ENCODE measurements at regions not wholly inside any gene's neighbourhood (a gene's known extent, or its start where the extent isn't known, plus 50 kb on each side); places are given as distances from the start of the nearest gene placed in this dataset.
"Not testable (repeated sequence)": the region's sequence is repeated elsewhere in the genome, so short reads cannot be mapped to it uniquely, and the experiment has no call there.

DNA sequence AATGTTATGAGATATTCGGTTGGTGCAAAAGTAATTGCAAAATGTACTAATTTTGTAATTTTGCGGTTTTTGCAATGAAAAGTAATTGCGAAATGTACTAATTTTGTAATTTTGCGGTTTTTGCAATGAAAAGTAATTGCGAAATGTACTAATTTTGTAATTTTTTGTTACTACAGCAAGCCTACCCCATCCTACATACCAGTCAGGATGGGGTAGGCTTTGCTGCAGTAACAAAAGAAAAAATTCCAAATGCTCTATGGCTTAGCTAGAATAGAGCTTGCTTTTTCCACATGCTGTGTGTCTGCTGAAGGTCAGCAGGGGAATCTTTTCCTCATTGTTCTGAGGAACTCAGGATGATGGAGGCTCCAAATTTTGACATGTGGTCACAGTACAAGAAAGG is 83.3 kb upstream of the GPRC5B start:
- no peaks in the 10 kb centered on the region for H3K4me1 ChIP-seq
- TF ChIP-seq, protein P1, sequence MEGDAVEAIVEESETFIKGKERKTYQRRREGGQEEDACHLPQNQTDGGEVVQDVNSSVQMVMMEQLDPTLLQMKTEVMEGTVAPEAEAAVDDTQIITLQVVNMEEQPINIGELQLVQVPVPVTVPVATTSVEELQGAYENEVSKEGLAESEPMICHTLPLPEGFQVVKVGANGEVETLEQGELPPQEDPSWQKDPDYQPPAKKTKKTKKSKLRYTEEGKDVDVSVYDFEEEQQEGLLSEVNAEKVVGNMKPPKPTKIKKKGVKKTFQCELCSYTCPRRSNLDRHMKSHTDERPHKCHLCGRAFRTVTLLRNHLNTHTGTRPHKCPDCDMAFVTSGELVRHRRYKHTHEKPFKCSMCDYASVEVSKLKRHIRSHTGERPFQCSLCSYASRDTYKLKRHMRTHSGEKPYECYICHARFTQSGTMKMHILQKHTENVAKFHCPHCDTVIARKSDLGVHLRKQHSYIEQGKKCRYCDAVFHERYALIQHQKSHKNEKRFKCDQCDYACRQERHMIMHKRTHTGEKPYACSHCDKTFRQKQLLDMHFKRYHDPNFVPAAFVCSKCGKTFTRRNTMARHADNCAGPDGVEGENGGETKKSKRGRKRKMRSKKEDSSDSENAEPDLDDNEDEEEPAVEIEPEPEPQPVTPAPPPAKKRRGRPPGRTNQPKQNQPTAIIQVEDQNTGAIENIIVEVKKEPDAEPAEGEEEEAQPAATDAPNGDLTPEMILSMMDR (IDR thresholded peaks at IDR 0.05): no peak
- H3K9me3 ChIP-seq: no peaks in the 10 kb centered on the region
- no peak overlapping the region for H3K4me3 ChIP-seq
- DNase-seq (no peak), ATAC-seq (no peak)
- H3K27ac ChIP-seq: no peak overlapping the region
- H3K27me3 ChIP-seq: peaks cover 7% of the 10 kb centered on the region
- no peaks in the 10 kb centered on the region for H3K36me3 ChIP-seq
- intact Hi-C loops (cut with DNase I): no loop called here

GRCh38 chr16:19967561-19967960 is 82.9 kb upstream of the GPRC5B start:
- intact Hi-C loops (cut with DNase I): no loop called here
- TF ChIP-seq, protein P1 (IDR thresholded peaks at IDR 0.05): no peak
- ATAC-seq: no peak

DNA sequence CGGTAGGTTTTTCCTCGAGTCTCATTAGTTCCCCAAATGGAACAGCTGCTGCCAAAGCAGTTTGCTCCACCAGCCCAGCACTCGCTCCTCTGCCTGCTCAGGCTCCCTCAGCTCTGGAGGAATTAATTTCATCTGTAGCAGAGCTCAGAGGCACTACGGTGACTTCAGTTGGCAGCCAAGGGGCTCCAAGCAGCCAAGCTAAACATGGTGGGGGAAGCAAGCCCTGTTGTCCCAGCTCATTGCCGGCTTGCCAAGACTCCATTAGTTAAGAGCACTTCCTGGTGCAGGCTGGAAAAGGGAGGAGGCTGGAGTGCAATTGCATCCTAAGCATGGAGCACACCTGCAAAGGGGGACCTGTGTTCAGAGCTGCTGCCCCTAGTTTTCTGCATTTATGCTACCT is 78.7 kb upstream of the GPRC5B start:
- Histone ChIP-seq H3K4me3 (no peak overlapping the region), H3K27me3 (no peaks in the 10 kb centered on the region), H3K4me1 (no peaks in the 10 kb centered on the region), H3K36me3 (no peaks in the 10 kb centered on the region), H3K27ac (no peak overlapping the region), H3K9me3 (no peaks in the 10 kb centered on the region)
- ATAC-seq: no peak
- no peak for DNase-seq
- intact Hi-C loops (cut with DNase I): no loop called here
- TF ChIP-seq, protein P1 (IDR thresholded peaks at IDR 0.05): no peak

More at GRCh38 chr16:19967561-19967960, 82.9 kb upstream of the GPRC5B start:
- no peak for DNase-seq
- no peak overlapping the region for H3K4me3 ChIP-seq
- peaks cover 7% of the 10 kb centered on the region for H3K27me3 ChIP-seq
- no peaks in the 10 kb centered on the region for H3K36me3 ChIP-seq
- no peaks in the 10 kb centered on the region for H3K4me1 ChIP-seq
- H3K9me3 ChIP-seq: no peaks in the 10 kb centered on the region
- H3K27ac ChIP-seq: no peak overlapping the region

DNA sequence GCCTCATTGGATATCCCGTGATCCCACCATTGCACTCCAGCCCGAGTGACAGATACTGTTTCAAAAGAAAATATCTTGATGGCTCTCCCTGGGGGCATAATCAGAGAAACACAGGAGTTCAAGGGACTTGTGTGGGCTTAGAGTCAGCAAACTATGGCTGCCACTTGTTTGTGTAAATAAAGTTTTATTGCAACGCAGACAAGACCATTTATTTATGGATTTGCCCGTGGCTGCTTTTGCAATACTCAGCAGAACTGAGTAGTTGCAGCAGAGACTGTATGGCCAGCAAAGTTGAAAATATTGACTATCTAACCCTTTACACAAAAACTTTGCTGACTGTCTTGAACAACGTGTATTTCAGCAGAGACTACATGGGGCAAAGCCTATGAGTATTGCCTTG is 75.5 kb upstream of the GPRC5B start:
- Histone ChIP-seq H3K27me3 (no peaks in the 10 kb centered on the region), H3K4me3 (no peak overlapping the region), H3K4me1 (no peaks in the 10 kb centered on the region), H3K27ac (no peak overlapping the region), H3K9me3 (no peaks in the 10 kb centered on the region), H3K36me3 (no peaks in the 10 kb centered on the region)
- DNase-seq: no peak
- no peak for ATAC-seq
- intact Hi-C loops (cut with DNase I): no loop called here
- TF ChIP-seq, protein P1 (IDR thresholded peaks at IDR 0.05): no peak

GRCh38 chr16:19959736-19960135 is 75.1 kb upstream of the GPRC5B start:
- H3K9me3 ChIP-seq: no peaks in the 10 kb centered on the region
- TF ChIP-seq, protein P1 (IDR thresholded peaks at IDR 0.05): no peak

GRCh38 chr16:19955896-19956295 is 71.2 kb upstream of the GPRC5B start:
- DNase-seq; ATAC-seq; H3K4me3 ChIP-seq; H3K9me3 ChIP-seq; intact Hi-C loops (cut with DNase I); H3K27me3 ChIP-seq; H3K4me1 ChIP-seq; H3K36me3 ChIP-seq; H3K27ac ChIP-seq: not testable (repeated sequence)

More at GRCh38 chr16:19959736-19960135, 75.1 kb upstream of the GPRC5B start:
- ATAC-seq: no peak
- no peak for DNase-seq
- H3K4me3 ChIP-seq: no peak overlapping the region
- H3K27ac ChIP-seq: no peak overlapping the region
- H3K27me3 ChIP-seq: no peaks in the 10 kb centered on the region
- intact Hi-C loops (cut with DNase I): no loop called here
- no peaks in the 10 kb centered on the region for H3K36me3 ChIP-seq
- H3K4me1 ChIP-seq: no peaks in the 10 kb centered on the region

DNA sequence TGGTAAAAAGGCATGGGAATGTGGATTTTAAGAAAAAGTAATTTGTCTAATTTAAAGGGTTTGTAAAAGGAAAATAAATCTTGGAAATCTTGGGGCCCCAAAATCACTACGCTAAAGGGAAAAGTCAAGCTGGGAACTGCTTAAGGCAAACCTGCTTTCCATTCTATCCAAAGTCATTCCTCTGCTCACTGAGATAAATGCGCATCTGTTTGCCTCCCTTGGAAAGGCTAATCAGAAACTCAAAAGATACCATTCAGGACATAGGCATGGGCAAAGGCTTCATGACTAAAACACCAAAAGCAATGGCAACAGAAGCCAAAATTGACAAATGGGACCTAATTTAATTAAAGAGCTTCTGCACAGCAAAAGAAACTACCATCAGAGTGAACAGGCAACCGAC is 70.4 kb upstream of the GPRC5B start:
- H3K4me3 ChIP-seq; H3K27me3 ChIP-seq; intact Hi-C loops (cut with DNase I); ATAC-seq; H3K4me1 ChIP-seq; H3K27ac ChIP-seq; DNase-seq; H3K36me3 ChIP-seq; H3K9me3 ChIP-seq: not testable (repeated sequence)

Data from upper lobe of right lung (tissue), 1 donor.